ENCODE measurements at regions not wholly inside any gene's neighbourhood (a gene's known extent, or its start where the extent isn't known, plus 50 kb on each side); places are given as distances from the start of the nearest gene placed in this dataset.
"Not testable (repeated sequence)": the region's sequence is repeated elsewhere in the genome, so short reads cannot be mapped to it uniquely, and the experiment has no call there.

- DNase-seq, result no peak
Observed at GRCh38 chr17:68697850-68698361, 96.7 kb upstream of the FAM20A start.

DNA sequence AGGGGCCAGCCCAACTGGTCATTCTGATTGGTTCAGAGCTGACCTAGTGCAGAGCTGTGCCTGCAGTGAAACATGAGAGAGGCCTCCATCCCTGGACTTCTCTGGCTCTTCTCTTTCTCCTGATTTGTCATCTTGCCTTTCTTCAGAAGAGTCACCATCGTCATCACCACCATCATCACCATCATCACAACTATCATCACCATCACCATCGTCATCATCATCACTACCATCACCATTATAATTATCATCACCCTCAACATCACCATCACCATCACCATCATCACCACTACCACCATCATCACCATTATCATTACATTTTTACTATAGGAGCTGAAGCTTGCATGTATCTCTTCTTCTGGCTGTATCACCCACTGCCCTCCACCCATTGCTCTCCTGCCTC lies 94.5 kb upstream of the FAM20A start:
- DNase-seq, result no peak

DNA sequence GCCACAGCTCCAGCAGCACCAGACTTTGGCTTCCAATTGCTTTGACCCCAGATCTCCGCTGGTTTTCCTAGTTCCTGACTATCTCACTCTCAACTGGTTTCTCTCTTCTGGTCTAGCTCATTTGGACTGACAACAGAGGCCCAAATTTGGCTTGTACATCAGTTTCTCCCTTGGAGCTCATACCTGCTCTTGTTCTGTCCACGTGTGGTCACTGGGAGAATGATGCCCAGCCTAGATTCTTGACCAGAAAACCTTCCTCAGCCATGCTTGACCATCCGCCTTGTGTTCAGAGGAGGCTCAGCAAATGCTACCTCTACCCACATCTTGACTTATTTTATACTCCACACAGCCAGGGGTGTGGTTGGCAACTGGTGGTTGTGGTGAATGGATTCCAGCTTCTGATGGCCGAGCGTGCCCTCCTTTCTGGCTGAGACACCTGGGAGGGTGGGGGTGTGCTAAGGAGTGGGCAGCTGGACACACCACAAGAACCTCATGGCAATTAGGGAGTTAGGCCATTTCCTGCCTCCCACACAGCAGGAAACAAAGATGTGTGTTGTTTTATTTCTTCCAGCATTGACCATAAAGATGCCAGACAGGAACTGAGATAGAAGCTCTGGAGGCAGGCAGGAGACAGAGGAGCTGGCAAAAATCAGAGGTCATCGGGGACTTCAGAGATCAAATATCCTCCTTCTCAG lies 93.8 kb upstream of the FAM20A start:
- no peak for DNase-seq

- DNase-seq, result no peak
Observed at GRCh38 chr17:68693896-68694295, 92.7 kb upstream of the FAM20A start.

DNA sequence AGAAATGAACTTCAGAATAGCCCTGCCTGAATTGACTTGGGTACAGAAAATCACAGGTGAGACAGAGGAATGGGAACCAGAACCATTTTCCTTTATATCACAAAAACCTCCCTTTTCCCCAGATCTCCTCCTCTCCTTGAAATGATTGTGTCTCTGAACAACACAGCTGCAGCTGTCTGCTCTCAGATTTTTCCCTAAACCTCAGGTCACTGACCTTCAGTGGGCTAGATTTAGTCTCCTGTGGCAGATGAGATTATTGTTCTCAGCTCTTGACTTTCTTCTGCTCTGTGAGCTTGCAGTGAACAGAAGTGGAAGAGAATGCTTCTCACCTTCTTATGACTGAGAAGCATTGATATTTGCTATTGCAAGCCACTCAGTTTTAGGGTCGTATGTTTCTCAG lies 92.3 kb upstream of the FAM20A start:
- DNase-seq, result no peak

DNA sequence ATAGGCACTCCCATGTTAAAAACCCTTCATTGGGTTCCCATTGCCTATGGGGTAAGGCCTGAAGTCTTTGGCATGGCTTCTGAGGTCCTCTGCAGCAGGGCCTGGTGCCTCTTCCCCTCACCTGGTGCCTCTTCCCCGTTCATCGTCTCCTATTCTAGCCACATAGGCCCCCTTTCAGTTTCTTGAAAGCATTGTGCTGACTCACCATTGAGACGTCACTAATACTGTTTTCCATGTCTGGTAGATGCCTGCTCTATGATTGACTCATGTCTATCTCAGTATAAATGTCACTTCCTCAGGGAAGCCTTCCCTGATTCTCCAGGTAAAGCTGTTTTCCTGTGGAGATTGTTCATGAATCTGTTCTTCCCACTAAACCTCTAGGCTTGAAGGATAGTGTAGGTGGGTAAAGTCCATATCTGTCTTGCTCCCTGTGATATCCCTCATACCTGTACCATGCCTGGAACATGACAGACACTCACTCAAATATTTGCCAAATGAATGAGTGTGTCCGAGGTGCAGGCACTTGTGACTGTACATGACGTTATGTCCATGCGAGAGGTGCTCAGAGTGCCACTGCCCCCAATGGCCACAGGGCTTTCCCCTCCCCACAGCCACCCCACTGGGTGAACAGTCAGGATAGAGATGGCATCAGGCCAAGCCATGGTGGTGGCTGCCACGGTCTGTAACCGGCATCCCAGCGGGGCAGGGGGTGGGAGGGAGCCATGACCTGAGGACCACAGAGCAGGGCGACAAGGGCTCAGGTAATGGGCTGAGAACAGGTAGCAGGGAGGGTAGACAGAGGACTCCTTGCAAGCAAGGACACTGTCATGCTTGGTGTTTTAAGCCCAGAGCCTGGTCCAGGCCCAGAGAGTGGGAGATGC lies 85.2 kb upstream of the FAM20A start:
- DNase-seq, result no peak

DNA sequence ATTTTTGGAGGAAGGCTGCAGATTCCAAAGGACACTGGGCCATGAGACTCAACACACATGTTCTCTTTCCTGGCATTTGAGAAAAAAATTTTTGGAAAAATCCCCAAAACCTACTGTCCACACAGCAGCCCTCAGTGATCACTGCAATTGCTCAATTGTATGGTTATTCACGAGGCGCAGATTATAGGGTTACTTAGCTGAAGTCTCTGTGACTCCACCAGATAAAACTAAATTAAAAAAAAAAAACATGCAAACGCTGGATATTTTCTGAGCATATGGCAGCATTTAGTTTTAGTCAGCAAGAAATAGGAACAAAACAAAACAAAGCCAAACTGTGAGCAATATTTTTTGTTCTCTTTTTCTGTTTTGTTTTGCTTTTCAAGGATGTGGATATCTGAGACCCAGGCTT lies 83.8 kb upstream of the FAM20A start:
- DNase-seq, result no peak

DNA sequence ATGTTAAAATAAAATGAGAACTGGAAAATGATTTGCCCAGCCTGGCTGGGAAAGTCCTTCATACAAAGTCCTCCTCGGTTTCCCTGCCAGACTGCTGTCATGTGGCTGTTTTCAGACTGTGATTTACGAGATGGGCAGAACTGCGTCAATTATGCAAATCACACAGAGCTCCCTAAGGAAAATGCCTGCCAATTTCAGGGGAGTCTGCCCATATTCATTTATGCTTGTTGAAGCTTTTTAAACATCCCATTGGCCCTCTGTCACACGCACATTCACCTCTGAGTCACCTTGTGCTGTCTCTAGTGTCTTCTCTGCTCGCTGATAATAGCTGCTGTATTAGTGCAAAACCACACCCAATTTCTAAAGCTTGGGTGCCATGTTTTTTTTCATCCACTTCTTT lies 81.7 kb upstream of the FAM20A start:
- DNase-seq, result no peak

- no peak for DNase-seq
Observed at GRCh38 chr17:68679882-68680281, 78.7 kb upstream of the FAM20A start.

DNA sequence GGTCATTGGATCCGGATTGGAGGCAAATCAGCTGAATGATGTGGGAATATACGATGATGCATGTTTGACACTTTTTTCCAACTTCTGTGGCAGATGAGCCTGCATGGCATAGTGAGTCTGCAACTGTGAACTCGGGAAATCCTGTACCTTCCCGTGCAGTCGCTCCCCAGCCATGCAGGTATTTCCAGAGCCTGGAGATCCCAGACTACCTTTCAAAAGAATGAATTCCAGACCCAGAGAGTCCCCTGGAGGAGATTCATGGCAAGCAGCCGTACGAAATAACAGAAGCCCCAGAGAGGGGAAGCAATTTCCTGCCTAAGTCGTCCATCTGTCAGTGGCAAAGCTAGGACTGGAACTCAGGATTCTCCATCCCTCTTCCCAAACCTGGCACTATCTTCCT lies 75.7 kb upstream of the FAM20A start:
- DNase-seq, result no peak

DNA sequence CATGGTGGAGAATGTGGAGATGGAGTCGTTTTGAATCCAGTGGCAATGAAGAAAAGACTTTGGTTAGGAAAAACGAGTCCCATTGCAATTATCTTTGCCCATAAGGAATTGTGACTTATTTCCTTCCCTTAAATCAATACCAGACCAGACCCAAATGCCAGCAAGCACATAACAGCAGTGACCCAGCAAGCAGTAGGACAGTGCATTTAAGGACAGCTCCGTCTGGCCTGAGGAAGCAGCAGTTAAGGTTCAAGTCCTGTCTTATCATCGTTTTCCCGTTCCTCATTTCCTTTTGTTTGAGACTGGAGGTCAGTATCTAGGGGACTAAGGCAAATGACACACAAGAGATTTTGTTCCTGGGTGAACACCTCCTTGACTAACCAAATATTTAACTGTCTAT lies 74.6 kb upstream of the FAM20A start:
- DNase-seq, result no peak

GRCh38 chr17:68674029-68674925 lies 73.1 kb upstream of the FAM20A start:
- no peak for DNase-seq

- DNase-seq, result no peak
Observed at GRCh38 chr17:68670967-68671693, 70.0 kb upstream of the FAM20A start.

DNA sequence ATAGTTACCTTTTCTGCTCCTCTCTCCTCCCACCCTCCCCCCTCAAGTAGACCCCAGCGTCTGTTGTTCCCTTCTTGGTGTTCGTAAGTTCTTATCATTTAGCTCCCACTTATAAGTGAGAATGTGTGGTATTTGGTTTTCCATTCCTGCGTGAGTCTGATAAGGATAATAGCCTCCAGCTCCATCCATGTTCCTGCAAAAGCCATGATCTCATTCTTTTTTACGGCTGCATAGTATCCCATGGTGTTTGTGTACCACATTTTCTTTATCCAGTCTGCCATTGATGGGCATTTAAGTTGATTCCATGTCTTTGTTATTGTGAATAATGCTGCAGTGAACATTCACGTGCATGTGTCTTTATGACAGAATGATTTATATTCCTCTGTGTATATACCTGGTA lies 65.3 kb upstream of the FAM20A start:
- DNase-seq, result not testable (repeated sequence)

DNA sequence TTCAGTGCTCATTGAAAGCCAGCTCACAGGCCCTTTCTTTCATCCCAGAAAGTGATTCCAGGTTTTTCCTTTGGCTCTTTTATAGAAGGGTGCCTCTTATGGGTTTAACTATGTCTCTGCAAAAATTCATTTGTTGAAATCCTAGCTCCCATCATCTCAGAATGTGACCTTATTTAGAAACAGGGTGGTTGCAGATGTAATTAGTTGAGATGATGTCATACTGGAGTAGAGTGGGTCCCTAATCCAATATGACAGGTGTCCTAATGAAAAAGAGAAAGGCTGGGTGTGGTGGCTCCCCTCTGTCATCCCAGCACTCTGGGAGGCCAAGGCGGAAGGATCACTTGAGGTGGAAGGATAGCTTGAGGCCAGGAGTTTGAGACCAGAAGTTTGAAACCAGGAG lies 64.2 kb upstream of the FAM20A start:
- DNase-seq, result no peak

GRCh38 chr17:68662479-68662878 lies 61.3 kb upstream of the FAM20A start:
- DNase-seq, result no peak

DNA sequence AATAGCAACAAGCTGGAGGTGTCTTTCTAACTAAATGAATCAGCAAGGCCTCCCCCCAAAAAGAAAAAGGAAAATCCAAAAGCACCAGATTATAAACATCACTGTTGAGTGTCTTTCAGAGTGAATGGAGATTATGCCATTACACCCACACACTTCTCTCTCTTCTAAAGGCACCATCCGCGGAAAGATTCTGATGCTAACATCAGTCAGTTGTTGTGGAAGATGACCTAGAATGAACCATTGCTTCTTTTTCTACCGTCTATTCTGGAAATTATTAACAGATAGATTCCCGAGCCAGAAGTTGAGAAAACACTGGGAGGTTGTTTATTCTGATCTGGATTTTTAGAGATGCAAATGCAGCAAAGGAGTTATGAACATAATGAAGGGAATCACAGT lies 60.9 kb upstream of the FAM20A start:
- no peak for DNase-seq

GRCh38 chr17:68661265-68662036 lies 60.3 kb upstream of the FAM20A start:
- no peak for DNase-seq

DNA sequence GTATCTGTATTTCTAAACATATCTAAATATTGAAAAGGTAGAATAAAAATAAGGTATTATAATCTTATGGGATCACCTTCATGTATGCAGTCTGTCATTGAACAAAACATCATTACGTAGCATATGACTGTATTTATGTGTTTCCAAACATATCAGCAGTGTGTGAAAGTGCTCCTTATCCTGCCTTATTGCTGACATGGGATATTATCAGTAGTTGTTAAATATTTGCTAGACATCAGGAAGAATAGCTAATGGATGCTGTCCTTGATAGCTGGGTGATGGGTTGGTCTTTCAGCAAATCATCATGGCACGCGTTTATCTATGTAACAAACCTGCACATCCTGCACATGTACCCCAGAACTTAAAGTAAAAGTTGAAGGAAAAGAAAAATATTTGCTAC lies 59.1 kb upstream of the FAM20A start:
- DNase-seq, result no peak

DNA sequence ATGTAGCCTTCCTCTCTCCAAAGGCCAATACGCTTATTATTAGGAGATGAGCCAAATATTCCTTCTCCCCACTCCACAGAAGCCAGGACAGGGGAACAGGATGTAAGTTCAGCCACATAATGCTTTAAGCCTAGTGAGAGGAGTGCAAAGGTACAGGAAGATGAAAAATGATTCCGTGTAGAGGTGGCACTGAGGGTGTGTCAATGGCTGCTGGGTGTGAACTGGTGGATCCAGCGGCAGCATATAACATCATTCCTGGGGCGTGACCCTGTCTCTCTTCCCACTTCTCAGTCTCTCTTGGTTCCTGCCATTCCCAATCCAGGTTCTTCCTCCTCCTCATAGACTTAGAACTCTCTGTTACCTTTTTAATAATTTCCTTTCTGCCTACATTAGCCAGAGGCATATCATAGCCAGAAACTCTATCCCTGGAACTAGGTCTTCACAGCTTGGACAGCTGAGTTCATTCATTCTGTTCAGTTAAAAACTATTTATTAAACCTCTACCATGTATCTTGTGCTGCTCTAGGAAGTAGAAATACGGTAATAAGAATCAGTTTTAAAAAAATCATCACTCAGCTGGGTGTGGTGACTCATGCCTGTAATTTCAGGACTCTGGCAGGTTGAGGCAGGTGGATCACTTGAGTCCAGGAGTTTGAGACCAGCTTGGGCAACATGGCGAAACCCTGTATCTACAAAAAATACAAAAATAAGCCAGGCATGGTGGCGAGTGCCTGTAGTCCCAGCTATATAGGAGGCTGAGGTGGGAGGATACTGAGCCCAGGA lies 58.0 kb upstream of the FAM20A start:
- no peak for DNase-seq

- DNase-seq, result no peak
Observed at GRCh38 chr17:68657576-68657975, 56.4 kb upstream of the FAM20A start.

All from CD4-positive, alpha-beta T cell treated with Interleukin-4 for 4 hours (primary cell).